ENCODE measurements at regions not wholly inside any gene's neighbourhood (a gene's known extent, or its start where the extent isn't known, plus 50 kb on each side); places are given as distances from the start of the nearest gene placed in this dataset.

GRCh38 chr13:90201676-90202460, 1145.6 kb upstream of the MIR17HG start:
- TF ChIP-seq, protein P1, sequence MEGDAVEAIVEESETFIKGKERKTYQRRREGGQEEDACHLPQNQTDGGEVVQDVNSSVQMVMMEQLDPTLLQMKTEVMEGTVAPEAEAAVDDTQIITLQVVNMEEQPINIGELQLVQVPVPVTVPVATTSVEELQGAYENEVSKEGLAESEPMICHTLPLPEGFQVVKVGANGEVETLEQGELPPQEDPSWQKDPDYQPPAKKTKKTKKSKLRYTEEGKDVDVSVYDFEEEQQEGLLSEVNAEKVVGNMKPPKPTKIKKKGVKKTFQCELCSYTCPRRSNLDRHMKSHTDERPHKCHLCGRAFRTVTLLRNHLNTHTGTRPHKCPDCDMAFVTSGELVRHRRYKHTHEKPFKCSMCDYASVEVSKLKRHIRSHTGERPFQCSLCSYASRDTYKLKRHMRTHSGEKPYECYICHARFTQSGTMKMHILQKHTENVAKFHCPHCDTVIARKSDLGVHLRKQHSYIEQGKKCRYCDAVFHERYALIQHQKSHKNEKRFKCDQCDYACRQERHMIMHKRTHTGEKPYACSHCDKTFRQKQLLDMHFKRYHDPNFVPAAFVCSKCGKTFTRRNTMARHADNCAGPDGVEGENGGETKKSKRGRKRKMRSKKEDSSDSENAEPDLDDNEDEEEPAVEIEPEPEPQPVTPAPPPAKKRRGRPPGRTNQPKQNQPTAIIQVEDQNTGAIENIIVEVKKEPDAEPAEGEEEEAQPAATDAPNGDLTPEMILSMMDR (IDR thresholded peaks at IDR 0.05) = no peak
- no peak for TF ChIP-seq POLR2A (IDR thresholded peaks at IDR 0.05)
- TF ChIP-seq EP300 (IDR thresholded peaks at IDR 0.05) = no peak

All from ovary (tissue), 3 donors.